ENCODE measurements at regions not wholly inside any gene's neighbourhood (a gene's known extent, or its start where the extent isn't known, plus 50 kb on each side); places are given as distances from the start of the nearest gene placed in this dataset.

DNA sequence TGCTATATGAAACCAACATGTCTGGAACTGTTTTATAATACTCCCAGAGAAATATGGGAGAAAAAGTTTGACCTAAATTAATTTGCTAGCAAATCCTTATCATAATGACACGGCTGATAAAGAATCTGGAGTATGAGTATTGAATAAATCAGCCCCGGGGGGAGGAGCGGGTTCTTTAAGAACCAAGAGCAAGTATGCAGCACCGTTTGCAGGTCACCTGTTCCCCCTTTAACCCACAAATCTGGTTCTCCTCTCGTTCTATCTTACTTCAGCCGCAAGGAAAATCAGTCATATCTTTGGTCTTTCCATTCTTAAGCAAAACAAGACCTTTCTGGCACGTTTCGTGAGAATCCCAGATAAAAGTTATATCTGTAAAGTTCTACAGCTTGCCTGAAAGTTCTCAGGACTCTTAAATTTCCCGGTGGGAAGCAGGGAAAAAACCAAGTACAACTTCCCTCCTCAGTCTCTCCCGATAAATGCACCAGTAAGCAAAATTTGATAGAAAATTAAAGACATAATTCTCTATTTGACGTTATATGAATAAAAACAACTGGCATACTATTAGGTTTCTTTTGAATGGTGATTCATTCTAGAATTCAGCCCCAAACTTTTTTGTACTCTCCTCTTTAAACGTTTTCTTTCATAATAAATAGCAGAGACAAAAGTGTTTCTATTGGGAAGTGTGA lies 348.6 kb downstream of the ZBBX start:
- TF ChIP-seq POLR2A (IDR thresholded peaks at IDR 0.05) (no peak), POLR2AphosphoS5 (IDR thresholded peaks at IDR 0.05) (no peak)
- TF ChIP-seq, protein P1, sequence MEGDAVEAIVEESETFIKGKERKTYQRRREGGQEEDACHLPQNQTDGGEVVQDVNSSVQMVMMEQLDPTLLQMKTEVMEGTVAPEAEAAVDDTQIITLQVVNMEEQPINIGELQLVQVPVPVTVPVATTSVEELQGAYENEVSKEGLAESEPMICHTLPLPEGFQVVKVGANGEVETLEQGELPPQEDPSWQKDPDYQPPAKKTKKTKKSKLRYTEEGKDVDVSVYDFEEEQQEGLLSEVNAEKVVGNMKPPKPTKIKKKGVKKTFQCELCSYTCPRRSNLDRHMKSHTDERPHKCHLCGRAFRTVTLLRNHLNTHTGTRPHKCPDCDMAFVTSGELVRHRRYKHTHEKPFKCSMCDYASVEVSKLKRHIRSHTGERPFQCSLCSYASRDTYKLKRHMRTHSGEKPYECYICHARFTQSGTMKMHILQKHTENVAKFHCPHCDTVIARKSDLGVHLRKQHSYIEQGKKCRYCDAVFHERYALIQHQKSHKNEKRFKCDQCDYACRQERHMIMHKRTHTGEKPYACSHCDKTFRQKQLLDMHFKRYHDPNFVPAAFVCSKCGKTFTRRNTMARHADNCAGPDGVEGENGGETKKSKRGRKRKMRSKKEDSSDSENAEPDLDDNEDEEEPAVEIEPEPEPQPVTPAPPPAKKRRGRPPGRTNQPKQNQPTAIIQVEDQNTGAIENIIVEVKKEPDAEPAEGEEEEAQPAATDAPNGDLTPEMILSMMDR (IDR thresholded peaks at IDR 0.05) = no peak

Measured in breast epithelium (tissue), 3 donors.